ENCODE measurements at regions not wholly inside any gene's neighbourhood (a gene's known extent, or its start where the extent isn't known, plus 50 kb on each side); places are given as distances from the start of the nearest gene placed in this dataset.

GRCh38 chr11:106459135-106459534 lies 381.7 kb downstream of the AASDHPPT start:
- TF ChIP-seq, protein P1, sequence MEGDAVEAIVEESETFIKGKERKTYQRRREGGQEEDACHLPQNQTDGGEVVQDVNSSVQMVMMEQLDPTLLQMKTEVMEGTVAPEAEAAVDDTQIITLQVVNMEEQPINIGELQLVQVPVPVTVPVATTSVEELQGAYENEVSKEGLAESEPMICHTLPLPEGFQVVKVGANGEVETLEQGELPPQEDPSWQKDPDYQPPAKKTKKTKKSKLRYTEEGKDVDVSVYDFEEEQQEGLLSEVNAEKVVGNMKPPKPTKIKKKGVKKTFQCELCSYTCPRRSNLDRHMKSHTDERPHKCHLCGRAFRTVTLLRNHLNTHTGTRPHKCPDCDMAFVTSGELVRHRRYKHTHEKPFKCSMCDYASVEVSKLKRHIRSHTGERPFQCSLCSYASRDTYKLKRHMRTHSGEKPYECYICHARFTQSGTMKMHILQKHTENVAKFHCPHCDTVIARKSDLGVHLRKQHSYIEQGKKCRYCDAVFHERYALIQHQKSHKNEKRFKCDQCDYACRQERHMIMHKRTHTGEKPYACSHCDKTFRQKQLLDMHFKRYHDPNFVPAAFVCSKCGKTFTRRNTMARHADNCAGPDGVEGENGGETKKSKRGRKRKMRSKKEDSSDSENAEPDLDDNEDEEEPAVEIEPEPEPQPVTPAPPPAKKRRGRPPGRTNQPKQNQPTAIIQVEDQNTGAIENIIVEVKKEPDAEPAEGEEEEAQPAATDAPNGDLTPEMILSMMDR (IDR thresholded peaks at IDR 0.05; ENCODE audit: insufficient read depth, missing control alignments): no peak
- DNase-seq (ENCODE audit: insufficient read length, low spot score) (no peak), FAIRE-seq (no peak)

DNA sequence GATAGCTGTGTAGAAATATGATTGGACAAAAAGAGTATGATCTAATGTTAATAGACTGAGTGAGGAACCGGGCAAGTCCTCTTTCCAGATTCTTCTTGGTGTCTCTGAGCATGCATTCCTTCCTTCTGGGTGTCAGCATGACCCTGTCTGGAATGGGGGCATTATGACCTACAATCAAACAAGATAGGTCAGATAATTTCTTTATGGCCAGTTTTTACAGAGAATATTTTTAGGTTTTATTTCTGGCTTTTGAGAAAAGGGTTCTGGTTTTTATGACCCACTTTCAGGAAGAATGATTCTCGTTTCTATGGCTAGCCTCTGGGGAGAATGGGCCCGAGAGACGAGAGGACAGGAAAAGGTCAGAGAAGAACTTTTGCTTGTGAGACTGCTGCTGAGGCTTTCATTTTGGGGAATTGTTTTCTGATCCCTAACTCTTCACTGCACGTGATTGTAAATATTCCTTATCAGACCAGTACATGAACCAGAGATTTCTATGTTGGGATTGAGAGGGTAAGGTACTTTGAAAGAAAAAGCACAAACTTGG lies 383.8 kb downstream of the AASDHPPT start:
- TF ChIP-seq, protein P1 (IDR thresholded peaks at IDR 0.05; ENCODE audit: insufficient read depth, missing control alignments): no peak
- no peak for DNase-seq (ENCODE audit: insufficient read length, low spot score)
- no peak for FAIRE-seq

DNA sequence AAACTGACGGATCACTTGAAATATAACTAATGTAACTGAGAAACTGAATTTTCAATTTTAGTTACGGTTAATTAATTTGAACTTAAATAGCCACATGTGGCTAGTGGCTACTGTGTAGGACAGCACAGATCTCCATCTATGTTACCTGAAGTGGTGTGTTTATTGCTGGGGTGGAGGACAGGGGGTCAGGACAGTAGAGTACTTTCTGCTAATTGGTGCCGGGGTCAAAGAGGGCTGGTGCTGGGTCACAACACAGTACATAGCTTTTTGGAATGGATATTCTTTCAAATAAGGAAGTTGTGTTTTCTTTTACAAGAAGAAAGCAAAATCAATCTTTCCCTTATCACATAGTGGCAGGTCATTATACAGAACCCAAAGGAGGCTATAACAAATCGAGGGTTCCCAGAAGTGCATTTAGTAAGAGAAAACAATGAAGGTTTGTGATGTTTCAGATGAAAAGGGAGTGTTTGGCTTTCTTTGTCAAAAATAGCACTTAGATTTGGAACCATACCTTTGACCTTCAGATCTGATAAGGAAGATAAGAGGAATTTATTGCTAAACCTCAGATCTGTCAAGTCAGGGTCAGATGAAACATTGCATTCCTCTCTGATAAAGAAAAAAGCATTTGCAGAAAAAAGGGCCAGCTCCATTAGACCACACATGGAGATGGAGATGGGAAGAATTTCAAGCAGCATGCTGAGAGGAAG lies 384.5 kb downstream of the AASDHPPT start:
- TF ChIP-seq, protein P1 (IDR thresholded peaks at IDR 0.05; ENCODE audit: insufficient read depth, missing control alignments): no peak
- DNase-seq (ENCODE audit: insufficient read length, low spot score): no peak
- no peak for FAIRE-seq

DNA sequence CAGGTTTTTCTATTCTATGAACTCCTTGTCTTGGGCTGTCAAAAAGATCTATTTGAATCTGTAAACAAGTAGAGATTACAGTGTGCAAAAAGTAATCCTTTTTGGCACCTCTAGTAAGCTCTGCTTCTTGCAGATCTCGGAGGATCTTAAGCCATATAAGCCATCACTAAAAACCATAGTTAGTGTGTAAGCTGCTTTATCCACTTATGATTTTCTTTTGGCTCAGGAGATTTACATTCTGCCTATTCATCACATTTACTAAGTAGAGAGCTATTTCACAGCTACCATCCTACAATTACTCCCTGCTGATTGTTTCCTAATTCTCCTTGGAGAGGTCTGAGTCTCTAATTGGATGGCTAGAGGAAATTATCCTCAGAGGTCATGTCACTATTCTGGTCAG lies 385.7 kb downstream of the AASDHPPT start:
- no peak for DNase-seq (ENCODE audit: insufficient read length, low spot score)
- peak; percentile 96 for FAIRE-seq
- TF ChIP-seq, protein P1 (IDR thresholded peaks at IDR 0.05; ENCODE audit: insufficient read depth, missing control alignments): no peak

GRCh38 chr11:106463796-106464201 lies 386.3 kb downstream of the AASDHPPT start:
- TF ChIP-seq, protein P1 (IDR thresholded peaks at IDR 0.05; ENCODE audit: insufficient read depth, missing control alignments): no peak
- no peak for DNase-seq (ENCODE audit: insufficient read length, low spot score)
- FAIRE-seq: no peak

DNA sequence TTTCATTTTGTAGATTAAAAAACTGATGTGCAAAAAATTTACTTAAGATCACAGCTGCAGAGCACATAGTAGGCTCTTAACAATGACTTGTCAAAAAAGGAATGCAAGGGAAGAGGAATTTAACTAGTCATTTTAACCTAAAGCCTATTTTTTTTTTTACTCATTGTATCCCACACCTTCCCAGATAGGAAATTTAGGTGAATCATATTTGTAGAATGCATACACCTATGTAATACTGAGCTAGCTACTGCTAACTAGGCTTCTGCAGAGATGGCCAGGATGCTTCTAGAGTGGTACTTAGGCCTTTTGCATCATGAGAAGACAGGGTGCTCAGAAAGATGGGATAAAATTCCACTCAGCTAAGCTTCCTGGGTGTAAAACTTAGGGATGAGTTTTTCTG lies 387.3 kb downstream of the AASDHPPT start:
- DNase-seq (ENCODE audit: insufficient read length, low spot score) (no peak), FAIRE-seq (no peak)
- TF ChIP-seq, protein P1 (IDR thresholded peaks at IDR 0.05; ENCODE audit: insufficient read depth, missing control alignments): no peak

DNA sequence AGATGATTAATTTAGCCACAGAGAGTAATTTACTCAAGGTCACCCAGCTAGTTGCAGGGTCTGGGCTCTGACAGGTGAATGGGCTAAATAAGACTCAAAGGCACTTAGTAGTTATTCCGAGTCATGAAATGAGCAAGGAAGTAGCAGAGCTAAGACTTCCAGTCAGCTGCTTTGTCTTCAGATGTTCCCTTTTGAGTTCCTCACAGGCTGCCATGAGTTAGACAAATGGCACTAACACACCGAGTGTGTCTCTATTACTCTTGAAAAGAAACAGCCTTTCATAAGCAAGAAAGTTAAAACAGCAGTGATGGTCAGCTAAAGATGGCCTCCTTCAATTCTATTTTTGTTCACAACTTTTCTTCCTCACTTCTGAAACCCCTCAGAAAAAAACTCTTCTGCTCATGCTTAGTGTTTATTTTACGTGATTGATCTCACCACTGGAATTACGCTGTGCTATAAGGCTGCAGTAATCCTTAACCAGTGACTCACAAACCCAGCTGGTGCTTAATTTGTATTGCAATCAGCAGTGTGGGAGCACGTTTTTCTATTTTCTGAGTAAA lies 389.1 kb downstream of the AASDHPPT start:
- DNase-seq (ENCODE audit: insufficient read length, low spot score) (no peak), FAIRE-seq (peak; percentile 81)
- TF ChIP-seq, protein P1 (IDR thresholded peaks at IDR 0.05; ENCODE audit: insufficient read depth, missing control alignments): no peak
